ENCODE measurements at regions not wholly inside any gene's neighbourhood (a gene's known extent, or its start where the extent isn't known, plus 50 kb on each side); places are given as distances from the start of the nearest gene placed in this dataset.

DNA sequence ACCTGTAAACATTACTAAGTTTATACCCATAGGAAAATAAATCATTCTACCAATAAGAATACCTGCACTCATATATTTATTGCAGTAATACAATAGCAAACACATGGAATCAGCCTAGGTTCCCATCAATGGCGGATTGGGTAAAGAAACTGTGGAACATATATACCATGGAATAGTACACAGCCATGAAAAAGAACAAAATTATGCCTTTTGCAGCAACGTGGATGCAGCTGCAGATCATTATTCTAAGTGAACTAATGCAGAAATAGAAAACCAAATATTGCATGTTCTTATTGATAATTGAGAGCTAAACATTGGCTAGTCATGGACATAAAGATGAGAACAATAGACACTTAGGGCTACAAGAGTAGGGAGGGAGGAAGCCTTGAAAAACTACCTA lies 667.4 kb upstream of the WWC1 start:
- DNase-seq, result no peak

DNA sequence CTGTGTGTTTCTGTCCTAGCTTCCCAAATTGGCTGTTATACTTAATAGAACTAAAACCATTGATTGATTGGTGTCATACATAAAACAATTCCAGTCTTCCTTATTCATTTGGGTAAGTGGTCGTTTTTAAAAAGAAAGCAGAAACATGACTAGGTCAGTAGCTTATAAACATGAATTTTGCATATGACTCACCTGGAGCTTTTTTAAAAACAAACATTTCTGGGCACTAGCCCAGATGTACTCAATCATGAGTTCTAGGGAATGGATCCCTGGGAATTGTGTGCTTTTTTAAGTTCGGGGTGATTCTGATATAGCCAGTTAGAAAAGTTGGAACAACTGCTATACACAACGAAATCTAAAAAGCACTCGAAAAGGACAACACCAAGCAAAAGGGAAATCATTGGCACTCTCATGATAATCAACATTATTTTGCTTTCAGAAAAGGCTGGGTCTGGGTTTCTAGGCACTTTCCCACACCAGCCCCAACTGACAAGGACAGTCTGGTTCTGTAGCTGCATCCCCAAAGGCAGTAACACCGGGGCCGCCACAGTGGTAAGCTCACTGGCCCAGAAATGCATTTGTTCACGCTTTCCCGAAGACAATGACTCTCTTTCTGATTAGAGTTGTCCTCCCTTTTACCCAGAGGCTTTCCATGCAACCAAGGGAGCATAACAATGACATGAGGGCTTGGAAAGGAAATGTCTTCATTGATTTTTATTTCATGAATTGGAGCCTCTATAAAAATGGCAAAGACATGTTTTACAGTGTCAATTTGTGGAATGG lies 664.9 kb upstream of the WWC1 start:
- no peak for DNase-seq

DNA sequence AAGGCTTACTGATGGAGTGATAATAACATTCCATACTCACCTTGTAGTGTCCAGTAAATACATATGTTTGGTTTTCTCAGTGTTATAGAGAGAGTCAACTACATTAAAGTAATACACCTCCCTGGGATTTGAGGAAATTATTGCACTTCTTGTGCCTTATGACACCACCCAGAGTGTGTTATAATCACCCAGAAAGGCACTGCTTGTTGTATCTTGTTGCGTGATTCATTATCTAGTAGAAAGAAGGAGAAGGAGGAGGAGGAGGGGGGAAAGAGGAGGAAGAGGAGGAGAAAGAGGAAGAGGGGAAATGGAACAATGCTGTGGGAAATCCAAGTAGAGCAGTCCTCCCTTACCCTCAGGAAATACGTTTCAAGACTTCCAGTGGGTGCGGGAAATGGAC lies 661.8 kb upstream of the WWC1 start:
- DNase-seq, result no peak

DNA sequence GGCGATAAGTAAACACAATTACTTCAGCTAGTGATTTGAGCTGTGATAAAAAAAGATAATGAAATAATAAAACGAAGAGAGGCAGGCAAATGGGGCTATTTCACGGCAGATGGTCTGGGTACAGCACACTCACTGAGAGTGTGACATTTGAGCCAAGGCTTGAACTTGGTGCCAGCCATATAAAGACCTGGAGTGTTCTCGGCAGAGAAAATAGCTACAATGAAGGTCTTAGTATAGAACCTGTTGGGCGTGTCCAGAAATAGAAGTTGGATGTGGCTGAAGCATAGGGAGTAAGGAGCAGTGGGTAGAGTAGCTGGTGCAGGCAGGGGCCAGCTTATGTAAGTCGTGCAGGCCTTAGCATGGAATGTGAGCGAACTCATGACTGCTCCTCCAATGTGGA lies 660.3 kb upstream of the WWC1 start:
- DNase-seq, result no peak

DNA sequence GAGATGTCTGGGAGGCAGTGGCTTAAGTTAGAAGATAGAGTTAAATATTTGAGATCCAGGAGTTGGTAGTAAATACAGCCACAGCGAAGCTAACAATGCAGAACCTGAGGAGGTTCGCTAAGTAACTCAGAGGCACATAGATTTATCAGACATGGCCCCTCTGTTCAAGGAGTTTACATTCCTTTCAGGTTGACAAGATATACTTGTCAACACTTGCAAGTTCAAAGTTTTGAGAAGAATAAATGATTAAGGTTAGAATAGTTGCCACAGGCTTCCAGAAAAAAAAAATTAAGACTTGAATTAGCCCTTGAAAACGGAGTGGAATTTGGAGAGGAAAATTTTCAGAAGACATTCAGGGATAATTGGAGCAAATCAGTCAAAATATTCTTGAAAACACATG lies 658.3 kb upstream of the WWC1 start:
- no peak for DNase-seq

DNA sequence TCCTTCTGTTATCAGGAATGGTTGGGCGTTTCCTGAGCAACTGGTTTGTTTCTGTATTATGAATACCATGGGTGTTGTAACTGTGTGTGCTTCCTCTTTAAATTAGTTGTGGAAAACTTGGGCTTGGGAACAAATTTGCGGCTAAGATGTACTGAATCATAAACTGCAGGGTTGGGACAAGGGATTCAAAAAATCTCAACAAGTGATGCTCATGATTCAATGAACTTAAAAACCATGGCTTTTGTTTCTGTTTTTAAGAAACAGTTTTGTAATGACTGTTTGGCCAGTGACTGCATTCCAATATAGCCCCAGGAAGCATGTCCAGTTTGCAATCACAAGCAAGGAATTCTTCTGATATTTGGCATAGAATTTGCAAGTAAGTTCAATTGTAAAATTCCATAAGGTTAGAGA lies 657.5 kb upstream of the WWC1 start:
- DNase-seq, result no peak

DNA sequence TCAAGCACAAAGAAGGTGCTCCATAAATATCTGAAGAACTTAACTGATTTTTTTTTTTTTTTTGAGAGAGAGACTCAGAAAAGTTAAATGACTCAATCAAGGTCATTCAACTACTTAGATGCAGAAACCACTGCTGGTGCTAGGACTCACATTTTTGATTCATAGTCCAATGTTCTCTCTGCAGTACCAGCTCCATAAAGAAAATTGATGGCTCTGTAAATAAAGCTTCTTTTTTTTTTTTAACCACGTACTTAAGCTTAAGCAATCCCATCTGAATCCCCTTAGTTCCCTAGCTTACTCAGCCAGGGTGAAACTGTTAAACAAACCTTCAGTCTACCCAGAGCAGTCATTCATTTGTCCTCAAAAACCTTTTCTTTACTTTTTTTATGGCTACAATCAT lies 657.0 kb upstream of the WWC1 start:
- DNase-seq, result no peak

DNA sequence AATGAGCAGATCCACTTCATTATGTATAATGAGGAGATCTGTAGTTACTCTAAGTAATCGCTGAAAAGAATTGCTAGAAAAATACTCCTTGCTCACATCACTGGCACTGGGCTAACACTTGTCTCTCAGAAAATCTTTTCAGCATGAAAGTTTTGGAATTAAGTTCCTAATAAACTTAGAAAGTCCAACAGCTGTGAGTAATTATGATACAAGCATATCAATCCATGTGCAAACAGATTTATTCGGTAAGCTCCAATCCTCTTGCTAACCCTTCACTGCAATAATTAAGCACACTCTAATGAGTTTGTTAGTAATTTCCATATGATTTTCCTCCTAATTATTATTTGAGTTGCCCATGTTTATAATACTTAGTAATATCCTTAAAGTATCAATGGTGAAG lies 652.6 kb upstream of the WWC1 start:
- DNase-seq, result no peak

DNA sequence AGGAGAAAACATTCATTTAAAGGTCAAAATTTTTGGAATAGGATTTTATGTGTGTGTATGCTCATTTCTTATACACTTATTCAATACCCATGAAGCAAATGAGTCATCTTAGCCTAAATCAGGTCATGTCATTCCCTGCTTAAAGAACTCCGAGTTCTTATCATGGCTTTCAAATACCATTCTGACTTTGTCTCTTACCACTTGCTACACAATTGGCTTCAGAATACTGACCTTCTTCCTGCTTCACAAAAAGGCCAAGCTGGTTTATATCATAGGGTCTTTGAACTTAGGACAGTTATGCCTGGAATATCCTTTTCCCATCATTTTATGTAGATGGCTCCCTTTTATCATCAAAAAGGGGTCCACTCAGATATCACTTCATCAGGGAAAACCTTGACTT lies 652.2 kb upstream of the WWC1 start:
- no peak for DNase-seq

DNA sequence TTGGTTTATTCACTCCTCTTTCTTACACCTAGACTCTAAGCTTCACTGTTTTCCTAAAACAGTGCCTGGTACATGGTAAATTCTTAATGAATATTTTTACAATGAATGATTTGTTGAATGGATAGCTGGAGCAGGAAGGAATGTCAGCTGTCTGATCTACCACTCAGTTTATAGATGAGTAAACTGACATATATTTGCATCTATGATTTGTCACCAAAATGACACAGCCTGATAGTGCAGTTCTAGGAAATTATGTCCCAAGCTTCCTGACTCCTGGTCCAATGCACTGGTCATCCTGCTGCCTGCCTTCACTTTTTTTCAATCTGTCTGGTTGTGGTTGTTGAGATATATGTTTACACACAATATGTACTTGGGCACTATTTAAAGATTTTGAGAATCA lies 651.7 kb upstream of the WWC1 start:
- DNase-seq, result no peak

DNA sequence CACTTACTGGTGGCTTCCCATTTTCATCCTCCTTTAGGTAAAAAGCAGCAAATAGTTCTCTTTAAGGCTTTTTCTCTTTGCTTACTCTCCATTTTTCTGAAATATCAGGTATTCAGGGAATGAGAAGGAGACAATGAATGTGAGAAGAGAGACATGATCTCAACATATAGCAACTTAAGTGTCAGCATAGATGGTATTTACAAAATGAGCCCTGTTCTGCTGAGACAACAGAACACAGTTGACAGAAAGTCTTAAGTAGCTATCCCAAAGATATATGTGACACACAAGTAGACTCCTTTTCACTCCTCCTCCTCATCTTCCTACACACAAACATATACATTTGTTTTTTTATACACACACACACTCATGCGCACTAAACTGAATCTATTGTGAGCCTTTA lies 649.3 kb upstream of the WWC1 start:
- DNase-seq, result no peak

DNA sequence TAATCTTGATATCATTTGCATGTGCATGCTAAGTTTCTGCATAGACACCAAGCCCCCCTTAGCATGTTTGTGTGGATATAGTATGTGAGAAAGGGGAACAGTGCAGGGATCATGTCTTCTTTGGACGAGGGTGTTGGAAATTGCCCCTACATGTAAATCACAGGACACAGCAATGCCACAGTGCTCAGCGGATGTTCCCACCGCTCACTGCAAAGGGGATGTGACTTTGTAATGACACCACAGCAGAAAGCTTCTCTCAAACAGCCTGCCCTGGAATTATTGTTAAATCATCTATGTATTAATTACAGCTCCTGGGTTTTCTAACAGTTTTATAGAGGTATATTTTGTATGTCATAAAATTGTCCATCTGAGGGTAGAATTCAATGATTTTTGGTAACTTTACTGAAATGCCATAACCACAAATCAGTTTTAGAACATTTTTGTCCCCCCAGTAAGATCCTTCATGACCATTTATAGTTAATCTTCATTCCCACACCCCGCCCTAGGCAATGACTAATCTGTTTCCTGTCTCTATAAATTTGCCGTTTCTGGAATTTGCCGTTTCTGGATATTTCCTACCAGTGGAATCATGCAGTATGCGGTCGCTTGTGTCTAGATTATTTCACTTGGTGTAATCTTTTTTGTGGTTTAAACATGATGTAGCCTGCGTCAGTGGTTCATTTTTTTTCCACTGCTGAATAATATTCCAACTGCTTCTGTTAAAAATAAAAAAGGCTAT lies 648.5 kb upstream of the WWC1 start:
- no peak for DNase-seq

DNA sequence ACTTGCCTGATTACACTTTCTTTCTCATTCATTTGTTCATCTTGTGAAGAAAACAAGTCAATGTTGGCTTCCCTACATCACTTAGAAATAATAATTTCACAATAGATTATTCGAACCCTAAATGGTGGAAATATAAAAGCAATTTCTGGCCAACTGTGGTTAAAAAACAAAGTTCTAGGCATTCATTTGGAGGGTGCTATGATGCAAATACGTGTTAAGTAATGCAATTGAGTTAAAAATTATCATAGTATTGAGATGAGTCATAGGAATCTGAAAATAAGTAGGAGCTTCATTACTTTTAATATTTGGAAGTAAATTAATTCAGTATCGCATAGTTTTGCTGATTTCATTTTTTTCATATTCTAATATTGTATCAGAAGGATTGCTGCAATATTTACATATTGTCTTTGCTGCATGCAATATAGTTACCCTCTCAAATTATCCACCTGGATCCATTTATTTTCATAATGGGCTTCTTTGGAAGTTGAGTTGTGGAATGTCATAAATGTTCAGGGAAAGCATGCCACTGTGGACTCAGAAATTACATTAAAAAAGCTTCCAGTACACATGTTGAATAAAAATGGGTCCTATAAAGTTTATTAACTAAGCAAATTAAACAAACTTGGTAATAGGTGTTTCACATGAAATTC lies 647.7 kb upstream of the WWC1 start:
- no peak for DNase-seq

DNA sequence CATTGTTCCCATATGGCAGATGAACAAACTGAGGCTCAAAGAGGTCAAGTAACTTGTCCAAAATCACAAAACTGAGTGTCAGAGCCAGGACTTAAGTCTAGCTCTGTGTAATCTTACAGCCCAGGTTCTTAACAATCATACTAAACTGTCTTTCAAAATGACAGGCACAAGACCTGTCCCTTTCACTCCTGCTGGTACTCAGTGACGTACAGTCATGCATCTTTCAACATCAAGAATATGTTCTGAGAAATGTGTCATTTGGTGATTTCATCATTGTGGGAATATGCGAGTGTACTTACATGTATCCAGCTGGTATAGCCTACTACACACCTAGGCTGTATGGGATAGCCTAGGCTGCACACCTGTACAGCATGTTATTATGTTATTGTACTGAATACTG lies 646.8 kb upstream of the WWC1 start:
- DNase-seq, result no peak

DNA sequence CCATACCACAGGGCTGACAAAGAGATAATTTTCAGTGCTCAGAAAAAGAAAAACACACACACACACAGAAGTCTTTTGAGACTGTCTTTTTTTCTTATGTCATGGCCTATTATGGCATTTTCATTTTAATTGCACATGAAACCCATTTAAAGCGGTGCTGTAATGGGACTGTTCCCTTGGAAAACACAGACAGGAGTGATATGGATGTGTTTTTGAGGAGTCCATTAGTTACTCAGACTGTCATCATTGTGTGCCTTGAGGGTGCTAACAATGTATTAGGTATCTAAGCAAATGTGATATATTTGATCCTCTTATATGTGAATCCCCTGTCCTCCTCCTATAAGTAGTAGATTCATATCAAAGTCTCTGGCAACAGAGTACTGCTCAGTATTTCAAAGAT lies 642.0 kb upstream of the WWC1 start:
- no peak for DNase-seq

DNA sequence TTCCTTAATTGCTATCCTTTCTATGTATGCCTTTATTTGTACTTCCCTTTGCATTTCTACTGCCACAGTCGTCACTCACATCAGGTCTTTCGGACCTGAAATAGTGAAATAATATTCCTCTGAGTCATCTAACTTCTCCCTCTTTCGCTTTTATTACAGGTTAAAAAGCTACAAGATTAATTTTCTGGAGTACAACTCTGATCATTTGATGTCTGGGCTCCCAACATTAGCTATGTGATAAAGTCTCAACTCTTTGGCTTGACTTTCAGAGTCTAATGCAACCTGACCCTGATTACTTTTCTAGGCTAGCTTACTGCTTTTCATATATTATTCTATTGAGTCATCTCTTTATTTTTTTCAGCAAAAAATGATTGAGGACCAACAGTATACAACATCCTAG lies 638.8 kb upstream of the WWC1 start:
- DNase-seq, result no peak

DNA sequence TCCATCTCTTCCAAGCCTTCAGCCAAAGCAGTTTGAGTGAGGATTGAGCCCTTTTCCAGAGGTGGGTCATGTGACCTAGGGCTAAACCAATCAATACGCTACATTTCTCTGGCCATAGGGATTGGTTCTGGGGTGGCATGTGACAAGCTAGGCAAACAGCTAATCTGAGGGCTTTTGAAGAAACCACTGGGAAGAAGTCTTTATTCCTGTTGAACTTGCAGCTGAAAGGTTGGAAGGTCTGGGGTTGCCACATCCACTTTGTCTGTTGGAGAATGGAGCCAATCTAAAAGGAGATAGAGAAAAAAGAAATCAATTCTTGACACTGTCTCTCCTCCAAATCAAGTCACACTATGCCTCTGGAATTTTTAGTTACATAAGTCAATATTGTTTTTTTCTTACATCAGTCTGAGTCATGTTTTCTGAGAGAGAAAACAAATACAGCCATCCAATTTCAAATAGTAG lies 637.8 kb upstream of the WWC1 start:
- DNase-seq, result no peak

DNA sequence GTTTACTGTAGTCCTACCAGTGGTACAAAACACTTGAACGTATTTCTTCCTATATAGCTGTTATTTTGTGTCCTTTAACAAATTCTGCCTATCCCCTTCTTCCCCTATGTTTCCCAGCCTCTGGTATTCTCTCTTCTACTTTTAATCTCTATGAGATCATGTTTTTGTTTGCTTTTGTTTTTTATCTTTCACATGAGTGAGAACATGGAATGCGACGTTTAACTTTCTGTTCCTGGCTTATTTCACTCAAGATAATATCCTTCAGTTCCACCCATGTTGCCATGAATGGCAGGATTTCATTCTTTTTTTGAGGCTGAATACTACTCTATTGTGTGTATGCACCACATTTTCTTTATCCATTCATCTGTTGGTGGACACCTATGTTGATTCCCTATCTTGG lies 634.4 kb upstream of the WWC1 start:
- DNase-seq, result no peak

DNA sequence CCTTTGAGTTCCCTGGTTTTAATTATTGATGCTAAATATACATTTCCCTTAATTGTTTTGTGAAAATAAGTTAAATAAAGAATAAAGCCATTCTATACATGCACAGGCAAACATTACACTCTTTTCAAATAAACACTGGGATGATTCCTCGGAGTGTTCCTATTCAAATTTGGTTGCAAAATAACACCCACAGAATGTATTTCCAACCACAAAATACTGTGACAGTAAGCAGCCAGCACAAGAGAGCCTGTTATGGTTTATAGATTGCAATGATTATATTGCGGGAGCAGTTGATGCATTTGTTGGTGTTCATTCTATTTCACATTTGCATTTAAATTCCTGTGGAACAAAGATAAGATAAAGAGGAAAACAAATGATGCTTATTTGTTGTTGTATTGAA lies 632.6 kb upstream of the WWC1 start:
- DNase-seq, result no peak

DNA sequence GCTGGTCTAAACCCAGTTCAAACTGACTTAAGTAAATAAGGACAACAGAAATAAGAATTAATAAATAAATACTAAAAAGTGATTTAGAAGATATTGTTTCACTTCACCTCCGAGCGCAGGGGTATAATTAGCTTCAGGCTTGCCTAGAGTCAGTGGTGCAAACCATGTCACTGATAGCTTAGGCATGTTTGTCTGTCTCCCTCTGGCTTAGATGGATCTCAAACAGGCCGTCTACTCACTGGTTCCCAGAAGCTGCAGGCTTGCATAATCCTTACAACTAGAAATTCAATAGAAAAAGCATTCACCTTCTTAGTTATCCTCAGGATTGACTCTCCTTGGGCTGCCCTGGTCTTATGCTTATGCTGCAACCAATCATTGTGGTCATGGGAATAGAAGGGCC lies 629.8 kb upstream of the WWC1 start:
- DNase-seq, result no peak

DNA sequence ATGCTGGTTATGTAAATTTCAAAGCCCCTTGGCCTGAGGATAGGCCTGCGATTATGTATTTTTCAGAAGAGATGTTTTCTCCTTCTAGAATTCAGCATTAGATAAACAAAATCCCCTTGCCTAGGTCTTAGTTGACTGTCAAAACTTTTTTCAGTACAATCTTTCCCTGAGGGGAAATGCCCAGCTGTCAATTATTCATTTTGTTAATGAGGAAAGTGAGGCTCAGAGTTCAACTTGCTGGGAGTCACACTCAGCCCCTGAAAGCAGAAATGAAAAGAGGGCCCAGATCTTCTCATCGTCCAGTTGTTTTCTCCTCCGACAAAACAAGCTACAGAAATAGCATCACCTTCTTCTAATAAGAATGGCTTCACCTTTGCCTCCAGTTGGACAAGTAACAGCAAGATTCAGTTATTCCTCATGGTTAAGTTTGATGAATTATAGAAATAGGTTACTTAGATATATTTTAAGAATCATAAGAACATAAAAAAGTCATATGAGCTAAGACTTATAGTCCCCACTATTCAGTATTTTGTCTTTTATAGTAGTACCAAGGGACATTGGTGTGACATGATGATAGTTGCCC lies 627.1 kb upstream of the WWC1 start:
- no peak for DNase-seq

DNA sequence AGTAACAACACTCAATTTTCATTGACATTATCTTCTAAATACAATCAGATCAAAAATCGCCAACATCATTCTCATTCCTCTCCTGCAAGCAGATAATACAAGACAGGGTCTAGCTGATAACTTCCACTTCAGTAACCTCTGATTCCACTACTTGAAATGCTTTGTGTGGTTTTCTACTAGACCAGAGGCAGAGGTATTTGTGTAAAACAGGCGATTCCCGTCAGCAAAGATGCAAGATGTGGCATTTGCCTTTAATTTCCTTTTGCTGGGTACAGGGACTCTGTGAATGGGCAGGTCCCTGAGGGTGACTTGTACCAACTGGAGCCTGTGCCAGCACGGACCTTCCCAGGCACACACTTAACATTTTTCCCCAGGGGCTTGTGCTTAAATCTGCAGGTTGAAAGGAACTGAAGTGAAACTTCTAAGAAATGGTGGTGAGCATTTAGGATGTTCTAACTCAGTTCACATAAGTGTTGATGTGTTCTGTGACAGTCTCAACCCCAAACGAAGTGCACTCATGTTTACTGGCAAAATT lies 625.5 kb upstream of the WWC1 start:
- no peak for DNase-seq

DNA sequence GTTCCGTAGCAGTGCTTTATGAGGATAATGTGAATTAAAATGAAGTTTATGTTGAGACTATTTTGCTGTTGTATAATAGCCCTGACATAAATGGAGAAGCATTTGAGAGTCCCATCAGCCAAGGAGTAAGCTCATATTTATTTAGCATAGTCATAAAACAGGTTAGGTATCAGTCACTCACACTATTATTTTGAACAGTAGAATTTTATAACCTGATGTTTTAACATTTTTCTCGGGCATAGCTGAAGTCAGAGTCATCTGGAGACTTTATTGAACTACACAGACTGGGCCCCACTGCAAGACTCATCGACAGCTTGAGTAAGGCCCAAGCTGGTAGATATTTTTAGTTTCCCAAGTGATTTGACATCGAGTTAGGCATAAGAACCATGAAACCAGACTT lies 620.3 kb upstream of the WWC1 start:
- no peak for DNase-seq

DNA sequence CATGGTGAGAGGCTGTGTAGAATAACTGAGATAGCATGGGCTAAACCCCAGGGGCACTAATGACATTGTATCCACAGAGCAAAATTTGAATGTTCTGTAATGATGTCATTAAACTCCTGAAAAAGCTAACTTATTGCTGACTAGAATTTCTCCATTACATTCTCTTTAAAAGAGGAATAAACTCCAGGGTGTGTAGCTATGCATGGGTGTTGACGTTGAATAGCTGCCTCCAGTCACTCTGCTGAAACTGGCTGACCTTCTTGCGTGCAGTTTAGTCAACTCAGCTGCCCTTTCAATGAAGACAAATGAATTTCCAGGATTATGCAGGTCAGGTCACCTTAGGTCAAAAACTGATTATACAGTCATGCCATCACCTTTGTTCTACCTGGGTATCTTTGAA lies 617.5 kb upstream of the WWC1 start:
- no peak for DNase-seq

Data from activated CD4-positive, alpha-beta T cell treated with anti-CD3 and anti-CD28 coated beads for 1 hour (primary cell).